ENCODE measurements at regions not wholly inside any gene's neighbourhood (a gene's known extent, or its start where the extent isn't known, plus 50 kb on each side); places are given as distances from the start of the nearest gene placed in this dataset.
"Not testable (repeated sequence)": the region's sequence is repeated elsewhere in the genome, so short reads cannot be mapped to it uniquely, and the experiment has no call there.

- FAIRE-seq: no peak
Measured at GRCh38 chr3:162933656-162934055, 1437.0 kb downstream of the OTOL1 start.

- no peak for FAIRE-seq
Measured at GRCh38 chr3:162936706-162937105, 1440.1 kb downstream of the OTOL1 start.

- FAIRE-seq: no peak
Measured at GRCh38 chr3:162938083-162938482, 1441.5 kb downstream of the OTOL1 start.

GRCh38 chr3:162945626-162946025, 1449.0 kb downstream of the OTOL1 start:
- no peak for FAIRE-seq

GRCh38 chr3:162956711-162957110, 1460.1 kb downstream of the OTOL1 start:
- no peak for FAIRE-seq

- no peak for FAIRE-seq
Measured at GRCh38 chr3:162960269-162960668, 1463.7 kb downstream of the OTOL1 start.

DNA sequence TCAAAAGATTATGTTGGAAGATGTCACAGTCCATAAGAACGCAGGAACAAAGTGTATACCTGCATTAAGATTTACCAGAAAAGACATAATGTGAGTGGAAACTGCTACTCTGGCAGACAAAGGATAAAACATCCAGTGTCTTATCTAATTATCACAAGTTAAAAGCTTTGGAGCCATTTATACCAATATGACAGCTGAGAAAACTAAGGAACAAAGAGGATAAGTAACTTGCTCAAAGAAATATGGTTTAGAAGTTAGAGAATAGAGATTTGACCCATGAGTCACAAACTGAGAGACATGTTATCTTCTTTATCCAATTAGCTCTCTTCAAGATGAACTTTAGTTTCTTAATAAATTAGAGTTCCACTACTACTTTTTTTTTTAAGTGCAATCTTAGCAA, 1473.7 kb downstream of the OTOL1 start:
- FAIRE-seq: no peak

GRCh38 chr3:162971715-162972114, 1475.1 kb downstream of the OTOL1 start:
- no peak for FAIRE-seq

- FAIRE-seq: no peak
Measured at GRCh38 chr3:162973428-162973917, 1476.9 kb downstream of the OTOL1 start.

GRCh38 chr3:162978136-162978535, 1481.5 kb downstream of the OTOL1 start:
- FAIRE-seq: no peak

DNA sequence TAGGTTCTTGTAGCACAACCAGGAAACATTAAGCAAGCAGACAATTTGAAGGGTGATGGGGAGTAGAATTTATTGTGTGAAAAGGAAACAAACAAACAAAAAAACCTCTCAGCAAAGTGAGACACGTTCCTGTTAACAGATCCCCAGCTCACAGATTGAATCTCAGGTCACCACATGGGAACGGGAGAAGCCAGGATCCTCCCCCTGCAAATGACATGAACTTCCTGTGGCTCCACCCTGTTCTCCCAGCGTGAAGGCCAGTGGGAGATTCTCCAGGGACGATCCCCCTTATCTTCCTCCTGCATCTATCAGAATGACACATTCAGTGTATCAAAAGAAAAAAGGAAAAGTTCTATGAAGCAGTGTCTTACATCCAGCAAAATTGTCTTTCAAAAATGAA, 1488.1 kb downstream of the OTOL1 start:
- no peak for FAIRE-seq

DNA sequence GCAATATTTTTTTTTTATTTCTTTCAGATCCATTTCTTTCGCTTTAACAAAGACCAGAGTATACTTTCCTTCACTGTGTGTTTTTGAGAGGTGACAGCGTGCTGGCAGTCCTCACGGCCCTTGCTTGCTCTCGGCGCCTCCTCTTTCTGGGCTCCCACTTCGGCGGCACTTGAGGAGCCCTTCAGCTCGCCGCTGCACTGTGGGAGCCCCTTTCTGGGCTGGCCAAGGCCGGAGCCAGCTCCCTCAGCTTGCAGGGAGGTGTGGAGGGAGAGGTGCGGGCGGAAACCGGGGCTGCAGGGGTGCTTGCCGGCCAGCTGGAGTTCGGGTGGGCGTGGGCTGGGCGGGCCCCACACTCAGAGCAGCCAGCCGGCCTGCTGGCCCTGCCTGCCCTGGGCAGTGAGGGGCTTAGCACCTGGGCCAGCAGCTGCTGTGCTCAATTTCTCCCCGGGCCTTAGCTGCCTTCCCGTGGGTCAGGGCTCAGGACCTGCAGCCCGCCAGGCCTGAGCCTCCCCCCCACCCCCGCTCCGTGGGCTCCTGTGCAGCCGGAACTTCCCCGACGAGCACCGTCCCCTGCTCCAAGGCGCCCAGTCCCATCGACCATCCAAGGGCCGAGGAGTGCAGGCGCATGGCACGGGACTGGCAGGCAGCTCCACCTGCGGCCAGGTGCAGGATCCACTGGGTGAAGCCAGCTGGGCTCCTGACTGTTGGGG, 1490.6 kb downstream of the OTOL1 start:
- not testable (repeated sequence) for FAIRE-seq

- no peak for FAIRE-seq
Measured at GRCh38 chr3:162992741-162993140, 1496.1 kb downstream of the OTOL1 start.

- no peak for FAIRE-seq
Measured at GRCh38 chr3:162994165-162994564, 1497.6 kb downstream of the OTOL1 start.

DNA sequence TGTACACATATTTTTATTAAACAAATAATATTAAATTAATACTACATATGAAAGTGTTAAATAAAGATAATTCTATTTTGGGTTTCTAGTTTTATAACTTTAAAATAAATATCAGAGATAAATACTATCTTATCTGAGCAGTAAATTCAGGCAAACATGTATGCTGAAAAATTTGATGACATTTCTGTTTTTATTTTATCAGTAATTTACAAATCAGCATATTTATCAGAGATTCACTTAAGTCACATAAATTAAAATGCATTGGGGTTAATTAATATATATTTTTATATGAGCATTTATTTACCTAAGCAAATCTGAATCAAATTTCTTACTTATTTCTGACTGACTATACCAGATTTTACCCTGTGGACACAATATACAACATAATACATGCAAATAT, 1499.8 kb downstream of the OTOL1 start:
- FAIRE-seq: no peak

- no peak for FAIRE-seq
Measured at GRCh38 chr3:162998205-162998604, 1501.6 kb downstream of the OTOL1 start.

- no peak for FAIRE-seq
Measured at GRCh38 chr3:163011596-163011995, 1515.0 kb downstream of the OTOL1 start.

DNA sequence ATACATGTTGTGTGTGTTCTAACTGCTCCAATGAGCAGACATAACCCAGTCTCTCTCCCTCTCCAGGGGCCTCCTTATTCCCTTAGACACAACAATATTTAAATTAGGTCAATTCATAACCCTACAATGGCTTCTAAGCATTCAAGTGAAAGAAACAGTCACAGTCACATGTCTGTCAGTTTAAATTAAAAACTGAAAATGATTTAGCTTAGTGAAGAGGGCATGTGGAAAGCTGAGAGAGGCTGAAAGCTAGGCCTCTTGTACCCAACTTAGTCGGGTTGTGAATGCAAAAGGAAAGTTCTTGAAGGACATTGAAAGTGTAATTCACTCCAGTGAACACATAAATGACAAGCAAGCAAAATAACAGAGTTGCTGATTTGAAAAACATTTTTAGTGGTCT, 1519.6 kb downstream of the OTOL1 start:
- FAIRE-seq: no peak

DNA sequence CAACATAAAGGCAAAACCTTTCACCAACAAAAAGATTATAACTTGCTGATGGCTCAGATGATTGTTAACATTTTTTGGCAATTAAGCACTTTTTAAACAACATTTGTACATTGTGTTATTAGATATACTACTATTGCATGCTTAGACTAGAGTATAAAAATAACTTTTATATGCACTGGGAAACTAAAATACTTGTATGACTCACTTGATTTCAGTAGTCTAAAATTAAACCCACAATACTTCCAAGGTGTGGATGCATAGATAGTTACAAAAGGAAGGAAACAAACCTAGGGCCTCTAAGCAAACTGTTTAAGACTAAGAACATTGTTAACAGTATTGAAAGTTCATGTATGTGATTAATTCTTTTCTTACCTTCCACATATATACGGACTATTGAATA, 1521.5 kb downstream of the OTOL1 start:
- no peak for FAIRE-seq

GRCh38 chr3:163018664-163019063, 1522.1 kb downstream of the OTOL1 start:
- no peak for FAIRE-seq

DNA sequence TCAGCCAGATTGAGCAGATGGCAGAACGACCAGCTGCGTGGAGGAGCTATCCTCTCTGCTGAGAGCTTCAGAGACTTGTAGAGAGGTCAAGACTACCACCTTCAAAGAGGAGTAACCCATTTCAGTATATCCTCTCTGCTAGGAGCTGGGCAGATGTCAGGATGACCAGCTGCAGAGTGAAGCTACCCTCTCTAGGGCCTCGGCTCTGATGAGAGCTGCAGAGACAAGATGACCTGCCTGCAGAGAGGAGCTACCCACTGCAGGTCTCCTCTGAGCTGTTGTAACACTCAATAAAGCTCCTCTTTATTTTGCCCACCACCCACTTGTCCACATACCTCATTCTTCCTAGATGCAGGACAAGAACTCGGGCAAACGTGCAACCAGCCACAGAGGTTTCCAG, 1522.7 kb downstream of the OTOL1 start:
- FAIRE-seq: no peak

DNA sequence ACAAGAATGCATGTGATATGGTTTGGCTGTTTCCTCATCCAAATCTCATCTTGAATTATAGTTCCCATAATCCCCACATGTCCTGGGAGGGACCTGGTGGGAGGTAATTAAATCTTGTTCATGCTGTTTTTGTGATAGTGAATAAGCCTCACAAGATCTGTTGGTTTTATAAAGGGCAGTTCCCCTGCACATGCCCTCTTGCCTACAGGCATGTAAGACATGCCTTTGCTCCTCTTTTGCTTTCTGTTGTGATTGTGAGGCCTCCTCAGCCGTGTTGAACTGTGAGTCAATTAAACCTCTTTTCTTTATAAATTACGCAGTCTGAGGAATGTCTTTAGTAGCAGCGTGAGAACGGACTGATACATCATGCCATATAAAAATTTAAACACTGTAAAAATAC, 1537.0 kb downstream of the OTOL1 start:
- FAIRE-seq: no peak

DNA sequence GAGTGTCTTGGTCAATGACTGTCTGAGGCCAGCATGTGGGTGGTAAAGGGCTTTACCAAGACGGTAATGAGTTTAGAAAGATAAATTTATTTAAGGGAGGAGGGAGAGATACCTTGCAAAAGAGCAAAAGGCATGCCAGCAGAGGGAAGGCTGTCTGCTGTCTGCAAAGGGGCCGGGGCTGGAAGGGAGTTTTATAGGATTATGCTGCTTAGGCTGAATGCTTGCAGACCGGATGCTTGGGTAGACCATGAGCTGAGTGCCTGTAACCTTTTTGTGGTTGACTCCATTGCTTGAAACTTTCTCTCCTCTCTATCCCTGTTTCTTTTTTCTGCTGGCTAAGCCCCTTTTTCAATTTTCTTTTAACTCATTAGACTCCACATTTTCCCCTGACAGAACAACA, 1543.0 kb downstream of the OTOL1 start:
- FAIRE-seq: no peak

- FAIRE-seq: no peak
Measured at GRCh38 chr3:163043074-163043473, 1546.5 kb downstream of the OTOL1 start.

DNA sequence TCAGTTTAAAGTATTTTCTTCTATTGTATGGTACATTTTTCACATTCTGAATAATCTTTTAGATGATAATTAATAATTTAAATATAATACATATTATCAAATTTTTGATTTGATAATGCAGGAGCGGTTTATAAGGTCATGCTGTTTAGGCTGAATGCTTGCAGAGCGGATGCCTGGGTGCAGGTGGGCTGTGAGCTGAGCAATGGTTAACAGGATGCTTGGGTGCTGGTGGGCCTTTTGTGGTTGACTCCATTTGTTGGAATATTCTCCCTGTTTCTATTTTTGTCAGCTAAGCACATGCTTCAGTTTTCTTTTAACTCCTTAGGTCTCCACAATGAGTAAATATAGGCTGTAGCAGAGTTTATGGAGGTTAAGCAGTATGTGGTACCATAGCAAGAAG, 1549.3 kb downstream of the OTOL1 start:
- FAIRE-seq: no peak

Measured in islet of Langerhans (tissue), 1 donor.